ENCODE measurements at regions not wholly inside any gene's neighbourhood (a gene's known extent, or its start where the extent isn't known, plus 50 kb on each side); places are given as distances from the start of the nearest gene placed in this dataset.

GRCh38 chr2:118764855-118765254, 82.6 kb downstream of the EN1 start:
- Histone ChIP-seq H3K27me3 (ENCODE audit: insufficient read depth, low read length, poor library complexity, severe bottlenecking) (no peaks in the 10 kb centered on the region), H3K36me3 (ENCODE audit: insufficient read depth, low read length) (no peaks in the 10 kb centered on the region), H3K9me2 (replicated peaks; ENCODE audit: low read depth, low read length) (no peaks in the 10 kb centered on the region), H3K4me1 (ENCODE audit: insufficient read depth, low read length, poor library complexity, severe bottlenecking) (no peaks in the 10 kb centered on the region), H4K20me1 (ENCODE audit: insufficient read depth, low read length, poor library complexity, severe bottlenecking) (no peaks in the 10 kb centered on the region), H2AFZ (ENCODE audit: low read length) (no peak overlapping the region), H3K9ac (ENCODE audit: low read depth, low read length, poor library complexity, severe bottlenecking) (no peak overlapping the region), H3K9me3 (ENCODE audit: insufficient read depth, low read depth, low read length) (no peaks in the 10 kb centered on the region), H3F3A (ENCODE audit: low read depth) (no peaks in the 10 kb centered on the region), H3K79me2 (ENCODE audit: insufficient read depth, low read length) (no peaks in the 10 kb centered on the region), H3K4me2 (ENCODE audit: low read depth, low read length, poor library complexity, severe bottlenecking) (no peak overlapping the region), H3K4me3 (ENCODE audit: low read length, poor library complexity, severe bottlenecking) (no peak overlapping the region)
- TF ChIP-seq CTCF (conservative IDR thresholded peaks at IDR 0.05; ENCODE audit: low read length) (no peak), EZH2phosphoT487 (IDR thresholded peaks at IDR 0.05; ENCODE audit: borderline replicate concordance) (no peak)

- H3K4me1 ChIP-seq (ENCODE audit: insufficient read depth, low read length, poor library complexity, severe bottlenecking), result no peaks in the 10 kb centered on the region
- no peaks in the 10 kb centered on the region for H3K9me2 ChIP-seq (replicated peaks; ENCODE audit: low read depth, low read length)
- no peaks in the 10 kb centered on the region for H4K20me1 ChIP-seq (ENCODE audit: insufficient read depth, low read length, poor library complexity, severe bottlenecking)
- no peaks in the 10 kb centered on the region for H3K79me2 ChIP-seq (ENCODE audit: insufficient read depth, low read length)
- H3K36me3 ChIP-seq (ENCODE audit: insufficient read depth, low read length), result no peaks in the 10 kb centered on the region
- H3K4me3 ChIP-seq (ENCODE audit: low read length, poor library complexity, severe bottlenecking), result no peak overlapping the region
- no peak overlapping the region for H2AFZ ChIP-seq (ENCODE audit: low read length)
- no peaks in the 10 kb centered on the region for H3K27me3 ChIP-seq (ENCODE audit: insufficient read depth, low read length, poor library complexity, severe bottlenecking)
- no peak overlapping the region for H3K4me2 ChIP-seq (ENCODE audit: low read depth, low read length, poor library complexity, severe bottlenecking)
- TF ChIP-seq EZH2phosphoT487 (IDR thresholded peaks at IDR 0.05; ENCODE audit: borderline replicate concordance) (no peak), CTCF (conservative IDR thresholded peaks at IDR 0.05; ENCODE audit: low read length) (no peak)
- no peak overlapping the region for H3K9ac ChIP-seq (ENCODE audit: low read depth, low read length, poor library complexity, severe bottlenecking)
- no peaks in the 10 kb centered on the region for H3F3A ChIP-seq (ENCODE audit: low read depth)
- H3K9me3 ChIP-seq (ENCODE audit: insufficient read depth, low read depth, low read length), result no peaks in the 10 kb centered on the region
These were observed 83.7 kb downstream of the EN1 start for GRCh38 chr2:118763797-118764196.

GRCh38 chr2:118762290-118762689, 85.2 kb downstream of the EN1 start:
- H3K27me3 ChIP-seq (ENCODE audit: insufficient read depth, low read length, poor library complexity, severe bottlenecking), result no peaks in the 10 kb centered on the region

More at GRCh38 chr2:118762290-118762689, 85.2 kb downstream of the EN1 start:
- H4K20me1 ChIP-seq (ENCODE audit: insufficient read depth, low read length, poor library complexity, severe bottlenecking), result no peaks in the 10 kb centered on the region
- no peak for TF ChIP-seq EZH2phosphoT487 (IDR thresholded peaks at IDR 0.05; ENCODE audit: borderline replicate concordance)
- TF ChIP-seq CTCF (conservative IDR thresholded peaks at IDR 0.05; ENCODE audit: low read length), result no peak
- no peak overlapping the region for H3K9ac ChIP-seq (ENCODE audit: low read depth, low read length, poor library complexity, severe bottlenecking)
- H3K79me2 ChIP-seq (ENCODE audit: insufficient read depth, low read length), result no peaks in the 10 kb centered on the region
- no peaks in the 10 kb centered on the region for H3K36me3 ChIP-seq (ENCODE audit: insufficient read depth, low read length)
- H3K4me1 ChIP-seq (ENCODE audit: insufficient read depth, low read length, poor library complexity, severe bottlenecking), result no peaks in the 10 kb centered on the region
- no peak overlapping the region for H2AFZ ChIP-seq (ENCODE audit: low read length)
- no peak overlapping the region for H3K4me2 ChIP-seq (ENCODE audit: low read depth, low read length, poor library complexity, severe bottlenecking)
- H3K4me3 ChIP-seq (ENCODE audit: low read length, poor library complexity, severe bottlenecking), result no peak overlapping the region
- H3K9me3 ChIP-seq (ENCODE audit: insufficient read depth, low read depth, low read length), result no peaks in the 10 kb centered on the region
- no peaks in the 10 kb centered on the region for H3K9me2 ChIP-seq (replicated peaks; ENCODE audit: low read depth, low read length)
- H3F3A ChIP-seq (ENCODE audit: low read depth), result no peaks in the 10 kb centered on the region
